ENCODE measurements at regions not wholly inside any gene's neighbourhood (a gene's known extent, or its start where the extent isn't known, plus 50 kb on each side); places are given as distances from the start of the nearest gene placed in this dataset.
A peak's percentile ranks its signal among the peaks of the same experiment; 100 is the strongest.

DNA sequence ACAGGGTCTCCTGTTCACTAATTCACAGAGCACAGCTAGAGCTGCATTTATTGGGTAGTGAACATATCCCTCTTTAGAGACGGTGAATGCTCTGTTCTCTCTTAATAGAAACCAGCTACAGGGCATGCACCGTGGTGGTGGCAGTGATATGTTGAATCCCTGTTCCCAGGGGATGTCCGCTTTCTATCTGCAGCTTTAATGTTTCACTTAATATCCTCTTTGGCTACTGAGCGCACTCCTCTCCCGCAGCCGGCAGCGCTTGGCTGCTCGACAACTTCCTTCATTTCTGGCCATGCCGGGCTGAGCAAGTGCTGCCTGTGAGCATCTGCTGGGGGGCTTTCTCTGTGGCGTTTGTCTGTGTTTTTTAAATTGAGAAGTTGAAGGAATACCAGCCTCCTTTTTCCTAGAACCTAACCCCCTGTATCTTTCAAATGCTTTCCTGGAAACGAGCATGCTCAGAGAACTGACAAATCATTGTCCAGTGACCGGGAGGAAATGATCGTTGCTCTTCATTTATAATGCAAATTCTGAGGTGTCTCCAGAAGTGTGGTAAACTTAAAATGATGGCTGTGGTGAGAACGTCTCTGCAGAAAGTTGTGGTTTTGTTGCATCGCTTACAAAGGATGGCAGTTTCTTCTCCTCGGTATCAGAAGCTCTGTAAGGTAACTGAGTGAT, 297.9 kb downstream of the UTRN start:
- DNase-seq (ENCODE audit: extremely low spot score, unreplicated experiment) = no peak
- Mint-ChIP-seq H3K27ac (ENCODE audit: unreplicated experiment) (peak overlapping the region; percentile 19), H3K36me3 (ENCODE audit: unreplicated experiment) (peaks cover 23% of the 10 kb centered on the region), H3K4me1 (ENCODE audit: unreplicated experiment) (peaks cover 39% of the 10 kb centered on the region), H3K9me3 (ENCODE audit: unreplicated experiment) (no peaks in the 10 kb centered on the region), H3K27me3 (ENCODE audit: unreplicated experiment) (no peaks in the 10 kb centered on the region), H3K4me3 (ENCODE audit: unreplicated experiment) (peak overlapping the region; percentile 59)
- no peak for TF ChIP-seq CTCF (IDR thresholded peaks at IDR 0.05)

GRCh38 chr6:144583614-144583954, 298.4 kb downstream of the UTRN start:
- peak overlapping the region; percentile 59 for H3K4me3 Mint-ChIP-seq (ENCODE audit: unreplicated experiment)
- no peaks in the 10 kb centered on the region for H3K27me3 Mint-ChIP-seq (ENCODE audit: unreplicated experiment)
- H3K4me1 Mint-ChIP-seq (ENCODE audit: unreplicated experiment) = peaks cover 40% of the 10 kb centered on the region
- no peak overlapping the region for H3K27ac Mint-ChIP-seq (ENCODE audit: unreplicated experiment)
- H3K9me3 Mint-ChIP-seq (ENCODE audit: unreplicated experiment) = no peaks in the 10 kb centered on the region
- no peak for DNase-seq (ENCODE audit: extremely low spot score, unreplicated experiment)
- TF ChIP-seq CTCF (IDR thresholded peaks at IDR 0.05) = no peak
- H3K36me3 Mint-ChIP-seq (ENCODE audit: unreplicated experiment) = peaks cover 21% of the 10 kb centered on the region

DNA sequence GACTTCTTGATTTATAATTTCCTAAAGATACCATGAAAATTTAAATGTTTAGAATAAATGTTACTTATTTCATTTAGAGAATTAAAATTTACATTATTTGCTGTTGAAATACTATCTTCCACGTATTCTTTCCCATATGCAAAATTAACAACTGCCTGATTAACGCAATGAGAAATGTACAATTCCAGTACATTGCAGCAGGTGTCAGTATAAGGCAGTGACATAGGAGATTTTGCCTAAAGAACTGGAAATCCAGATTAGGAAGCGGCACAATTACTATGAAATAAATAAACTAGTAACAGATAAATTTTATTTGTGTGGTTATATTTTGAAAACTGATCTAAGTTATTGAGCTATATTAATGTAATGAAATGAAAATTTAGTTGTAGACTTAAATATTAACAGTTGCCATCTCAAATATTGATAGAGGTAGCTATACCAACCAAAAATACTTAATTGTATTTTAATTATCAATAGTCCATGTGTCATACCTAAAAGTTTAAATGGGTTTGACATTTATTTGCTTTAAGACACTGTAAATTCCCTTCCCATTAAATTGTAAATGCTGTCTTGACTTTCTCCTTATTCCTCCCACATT, 300.2 kb downstream of the UTRN start:
- Mint-ChIP-seq H3K27me3 (ENCODE audit: unreplicated experiment) (no peaks in the 10 kb centered on the region), H3K27ac (ENCODE audit: unreplicated experiment) (no peak overlapping the region), H3K9me3 (ENCODE audit: unreplicated experiment) (no peaks in the 10 kb centered on the region), H3K4me1 (ENCODE audit: unreplicated experiment) (peaks cover 41% of the 10 kb centered on the region), H3K36me3 (ENCODE audit: unreplicated experiment) (peaks cover 11% of the 10 kb centered on the region), H3K4me3 (ENCODE audit: unreplicated experiment) (no peak overlapping the region)
- TF ChIP-seq CTCF (IDR thresholded peaks at IDR 0.05) = peak; percentile 84
- no peak for DNase-seq (ENCODE audit: extremely low spot score, unreplicated experiment)

DNA sequence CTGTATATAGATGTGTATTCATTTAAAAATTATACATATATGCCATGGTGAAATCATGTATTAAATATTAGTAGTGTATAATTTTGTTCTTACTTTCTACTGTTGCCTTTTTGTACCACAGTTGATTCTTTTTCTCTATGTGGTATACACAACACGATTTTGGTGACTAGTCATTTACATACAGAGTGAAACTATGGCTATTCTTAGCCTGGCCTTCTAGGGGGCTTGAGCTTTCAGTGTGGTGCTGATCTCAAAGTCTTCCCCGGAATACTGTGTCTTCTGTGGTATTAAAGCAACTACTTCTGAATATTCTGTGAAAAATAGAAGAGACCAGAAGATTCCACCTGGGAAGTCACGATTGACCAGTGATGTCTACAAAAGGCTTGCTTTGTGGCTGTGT, 301.9 kb downstream of the UTRN start:
- no peak overlapping the region for H3K27ac Mint-ChIP-seq (ENCODE audit: unreplicated experiment)
- H3K4me1 Mint-ChIP-seq (ENCODE audit: unreplicated experiment) = peaks cover 38% of the 10 kb centered on the region
- H3K9me3 Mint-ChIP-seq (ENCODE audit: unreplicated experiment) = no peaks in the 10 kb centered on the region
- no peak for TF ChIP-seq CTCF (IDR thresholded peaks at IDR 0.05)
- H3K4me3 Mint-ChIP-seq (ENCODE audit: unreplicated experiment) = no peak overlapping the region
- no peak for DNase-seq (ENCODE audit: extremely low spot score, unreplicated experiment)
- no peaks in the 10 kb centered on the region for H3K27me3 Mint-ChIP-seq (ENCODE audit: unreplicated experiment)
- peaks cover 8% of the 10 kb centered on the region for H3K36me3 Mint-ChIP-seq (ENCODE audit: unreplicated experiment)

- Mint-ChIP-seq H3K27me3 (ENCODE audit: unreplicated experiment) (no peaks in the 10 kb centered on the region), H3K27ac (ENCODE audit: unreplicated experiment) (no peak overlapping the region), H3K4me1 (ENCODE audit: unreplicated experiment) (peaks cover 23% of the 10 kb centered on the region), H3K9me3 (ENCODE audit: unreplicated experiment) (peaks cover 5% of the 10 kb centered on the region), H3K36me3 (ENCODE audit: unreplicated experiment) (peaks cover 17% of the 10 kb centered on the region), H3K4me3 (ENCODE audit: unreplicated experiment) (no peak overlapping the region)
- no peak for DNase-seq (ENCODE audit: extremely low spot score, unreplicated experiment)
- no peak for TF ChIP-seq CTCF (IDR thresholded peaks at IDR 0.05)
Observed at GRCh38 chr6:144588697-144589325, 303.7 kb downstream of the UTRN start.

Data from osteocyte (in vitro differentiated cells).